NCI-H510A treated with DMSO at 0.1 percent for 48 hours (cell line): ENCODE measurements at regions not wholly inside any gene's neighbourhood (a gene's known extent, or its start where the extent isn't known, plus 50 kb on each side); places are given as distances from the start of the nearest gene placed in this dataset.

Experiments
- DNase-seq: peaks from one replicate; lab custom pipeline; 2025; lab: John Stamatoyannopoulos, UW

GRCh38 chr3:124444075-124444474 lies 286.2 kb upstream of the UMPS start:
- no peak for DNase-seq

- DNase-seq: no peak
Observed at GRCh38 chr3:124444896-124445295, 285.4 kb upstream of the UMPS start.

GRCh38 chr3:124447845-124448244 lies 282.4 kb upstream of the UMPS start:
- no peak for DNase-seq

GRCh38 chr3:124448954-124449353 lies 281.3 kb upstream of the UMPS start:
- DNase-seq: no peak

- DNase-seq: no peak
Observed at GRCh38 chr3:124450366-124450765, 279.9 kb upstream of the UMPS start.

GRCh38 chr3:124451630-124452317 lies 278.5 kb upstream of the UMPS start:
- DNase-seq: no peak

GRCh38 chr3:124453189-124453588 lies 277.1 kb upstream of the UMPS start:
- no peak for DNase-seq

GRCh38 chr3:124455891-124456290 lies 274.4 kb upstream of the UMPS start:
- DNase-seq: no peak

- DNase-seq: no peak
Observed at GRCh38 chr3:124456506-124456905, 273.7 kb upstream of the UMPS start.

- no peak for DNase-seq
Observed at GRCh38 chr3:124459678-124460077, 270.6 kb upstream of the UMPS start.

- DNase-seq: no peak
Observed at GRCh38 chr3:124461126-124461525, 269.1 kb upstream of the UMPS start.

- DNase-seq: no peak
Observed at GRCh38 chr3:124461838-124462632, 268.2 kb upstream of the UMPS start.

- DNase-seq: no peak
Observed at GRCh38 chr3:124463234-124463633, 267.0 kb upstream of the UMPS start.

GRCh38 chr3:124467980-124468902 lies 262.0 kb upstream of the UMPS start:
- peak; percentile 68 for DNase-seq

GRCh38 chr3:124469555-124469954 lies 260.7 kb upstream of the UMPS start:
- no peak for DNase-seq

GRCh38 chr3:124478830-124479229 lies 251.4 kb upstream of the UMPS start:
- DNase-seq: no peak

GRCh38 chr3:124483915-124484470 lies 246.3 kb upstream of the UMPS start:
- no peak for DNase-seq

- no peak for DNase-seq
Observed at GRCh38 chr3:124486324-124486723, 243.9 kb upstream of the UMPS start.

- no peak for DNase-seq
Observed at GRCh38 chr3:124489506-124489905, 240.7 kb upstream of the UMPS start.

GRCh38 chr3:124491098-124491497 lies 239.2 kb upstream of the UMPS start:
- no peak for DNase-seq

- DNase-seq: no peak
Observed at GRCh38 chr3:124491875-124492274, 238.4 kb upstream of the UMPS start.

GRCh38 chr3:124492824-124493223 lies 237.4 kb upstream of the UMPS start:
- peak; percentile 86 for DNase-seq
